ENCODE measurements at regions not wholly inside any gene's neighbourhood (a gene's known extent, or its start where the extent isn't known, plus 50 kb on each side); places are given as distances from the start of the nearest gene placed in this dataset.

DNA sequence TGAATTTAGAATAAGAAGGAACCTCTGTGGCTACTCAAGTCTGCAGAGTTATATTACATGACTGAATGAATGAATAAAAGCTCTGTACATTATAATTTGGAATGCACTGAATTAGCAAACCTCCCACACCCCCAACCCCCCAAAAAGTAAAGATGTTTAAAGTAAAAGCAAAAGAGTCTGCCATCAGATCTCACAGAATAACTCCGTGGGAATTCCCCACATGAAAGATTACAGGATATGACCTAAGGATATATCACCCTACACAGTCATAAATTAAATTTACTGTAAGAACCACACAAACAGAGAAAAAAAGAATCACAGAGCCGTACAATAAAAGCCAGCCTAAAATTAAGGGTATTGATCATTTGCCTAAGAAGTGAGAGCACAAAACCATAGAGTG, 587.3 kb downstream of the PTPRC start:
- intact Hi-C loops (cut with micrococcal nuclease; ENCODE audit: unreplicated experiment) = no loop called here
- ChIA-PET POLR2A (no interaction called here), CTCF (no interaction called here)
- ATAC-seq (peak; percentile 82), DNase-seq (ENCODE audit: low read depth, low spot score) (no peak)
- H3K4me1 ChIP-seq (ENCODE audit: control insufficient read depth, insufficient read depth, low read length) = no peaks in the 10 kb centered on the region
- no peak overlapping the region for H3K27ac ChIP-seq (ENCODE audit: low read length)
- no peak for TF ChIP-seq TCF7L2 (IDR thresholded peaks at IDR 0.05; ENCODE audit: low read depth, low read length)
- TF ChIP-seq CTCF (IDR thresholded peaks at IDR 0.05) = no peak
- no peak for TF ChIP-seq POLR2AphosphoS5 (IDR thresholded peaks at IDR 0.05; ENCODE audit: low read depth, low read length)
- no peak for TF ChIP-seq SIN3A (IDR thresholded peaks at IDR 0.05; ENCODE audit: borderline replicate concordance, insufficient read depth, low read depth, low read length)
- TF ChIP-seq, protein P1, sequence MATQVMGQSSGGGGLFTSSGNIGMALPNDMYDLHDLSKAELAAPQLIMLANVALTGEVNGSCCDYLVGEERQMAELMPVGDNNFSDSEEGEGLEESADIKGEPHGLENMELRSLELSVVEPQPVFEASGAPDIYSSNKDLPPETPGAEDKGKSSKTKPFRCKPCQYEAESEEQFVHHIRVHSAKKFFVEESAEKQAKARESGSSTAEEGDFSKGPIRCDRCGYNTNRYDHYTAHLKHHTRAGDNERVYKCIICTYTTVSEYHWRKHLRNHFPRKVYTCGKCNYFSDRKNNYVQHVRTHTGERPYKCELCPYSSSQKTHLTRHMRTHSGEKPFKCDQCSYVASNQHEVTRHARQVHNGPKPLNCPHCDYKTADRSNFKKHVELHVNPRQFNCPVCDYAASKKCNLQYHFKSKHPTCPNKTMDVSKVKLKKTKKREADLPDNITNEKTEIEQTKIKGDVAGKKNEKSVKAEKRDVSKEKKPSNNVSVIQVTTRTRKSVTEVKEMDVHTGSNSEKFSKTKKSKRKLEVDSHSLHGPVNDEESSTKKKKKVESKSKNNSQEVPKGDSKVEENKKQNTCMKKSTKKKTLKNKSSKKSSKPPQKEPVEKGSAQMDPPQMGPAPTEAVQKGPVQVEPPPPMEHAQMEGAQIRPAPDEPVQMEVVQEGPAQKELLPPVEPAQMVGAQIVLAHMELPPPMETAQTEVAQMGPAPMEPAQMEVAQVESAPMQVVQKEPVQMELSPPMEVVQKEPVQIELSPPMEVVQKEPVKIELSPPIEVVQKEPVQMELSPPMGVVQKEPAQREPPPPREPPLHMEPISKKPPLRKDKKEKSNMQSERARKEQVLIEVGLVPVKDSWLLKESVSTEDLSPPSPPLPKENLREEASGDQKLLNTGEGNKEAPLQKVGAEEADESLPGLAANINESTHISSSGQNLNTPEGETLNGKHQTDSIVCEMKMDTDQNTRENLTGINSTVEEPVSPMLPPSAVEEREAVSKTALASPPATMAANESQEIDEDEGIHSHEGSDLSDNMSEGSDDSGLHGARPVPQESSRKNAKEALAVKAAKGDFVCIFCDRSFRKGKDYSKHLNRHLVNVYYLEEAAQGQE (IDR thresholded peaks at IDR 0.05; ENCODE audit: insufficient read depth in 1 of 2, low read depth in 2 of 2, low read length in 1 of 2) = no peak
- in situ Hi-C loops (cut with HindIII; ENCODE audit: low pct_unique_long_range_greater_than_20kb, low sequenced_read_pairs) = no loop called here
- no peaks in the 10 kb centered on the region for H3K27me3 ChIP-seq (ENCODE audit: control insufficient read depth, insufficient read depth, low read length)
- no peaks in the 10 kb centered on the region for H3K36me3 ChIP-seq (ENCODE audit: control insufficient read depth, insufficient read depth, low read length)
- no peak overlapping the region for H3K4me3 ChIP-seq (ENCODE audit: low read depth in 2 of 2, low read length in 2 of 2)
- H3K9me3 ChIP-seq (ENCODE audit: control insufficient read depth, insufficient read depth, low read depth, low read length) = no peaks in the 10 kb centered on the region
- no TSS peak for BruUV-seq (replicated peaks)

DNA sequence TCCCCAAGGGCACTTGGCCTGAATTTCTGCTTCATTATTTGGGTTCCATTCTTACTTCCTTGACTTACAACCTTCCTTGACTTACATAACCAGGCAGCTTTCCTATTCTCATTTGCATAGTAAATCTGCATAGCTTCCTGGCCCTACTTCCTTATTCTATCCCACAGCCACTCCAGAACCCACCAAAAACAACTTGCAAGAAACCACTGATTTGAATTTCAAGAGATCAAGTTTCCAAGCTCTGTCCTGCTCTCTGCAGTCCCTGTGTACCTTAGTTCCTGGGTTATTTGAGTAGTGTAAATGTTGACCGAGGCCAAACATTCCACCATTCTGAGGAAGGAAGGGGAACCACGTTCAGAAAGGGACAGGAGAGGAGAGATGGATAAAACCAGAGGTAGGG, 603.3 kb downstream of the PTPRC start:
- BruUV-seq (replicated peaks) = no TSS peak
- Histone ChIP-seq H3K36me3 (ENCODE audit: control insufficient read depth, insufficient read depth, low read length) (no peaks in the 10 kb centered on the region), H3K9me3 (ENCODE audit: control insufficient read depth, insufficient read depth, low read depth, low read length) (no peaks in the 10 kb centered on the region), H3K27me3 (ENCODE audit: control insufficient read depth, insufficient read depth, low read length) (no peaks in the 10 kb centered on the region), H3K27ac (ENCODE audit: low read length) (no peak overlapping the region), H3K4me3 (ENCODE audit: low read depth in 2 of 2, low read length in 2 of 2) (no peak overlapping the region), H3K4me1 (ENCODE audit: control insufficient read depth, insufficient read depth, low read length) (no peaks in the 10 kb centered on the region)
- in situ Hi-C loops (cut with HindIII; ENCODE audit: low pct_unique_long_range_greater_than_20kb, low sequenced_read_pairs) = no loop called here
- CTCF ChIA-PET = no interaction called here
- intact Hi-C loops (cut with micrococcal nuclease; ENCODE audit: unreplicated experiment) = no loop called here
- TF ChIP-seq SIN3A (IDR thresholded peaks at IDR 0.05; ENCODE audit: borderline replicate concordance, insufficient read depth, low read depth, low read length) (no peak), CTCF (IDR thresholded peaks at IDR 0.05) (no peak)
- POLR2A ChIA-PET = no interaction called here
- DNase-seq (ENCODE audit: low read depth, low spot score) = no peak
- no peak for ATAC-seq

GRCh38 chr1:199242601-199243000, 603.8 kb downstream of the PTPRC start:
- H3K27ac ChIP-seq (ENCODE audit: low read length) = no peak overlapping the region
- H3K4me1 ChIP-seq (ENCODE audit: control insufficient read depth, insufficient read depth, low read length) = no peaks in the 10 kb centered on the region
- no TSS peak for BruUV-seq (replicated peaks)
- no peaks in the 10 kb centered on the region for H3K36me3 ChIP-seq (ENCODE audit: control insufficient read depth, insufficient read depth, low read length)
- ChIA-PET POLR2A (no interaction called here), CTCF (no interaction called here)
- no peaks in the 10 kb centered on the region for H3K27me3 ChIP-seq (ENCODE audit: control insufficient read depth, insufficient read depth, low read length)
- ATAC-seq = no peak
- TF ChIP-seq SIN3A (IDR thresholded peaks at IDR 0.05; ENCODE audit: borderline replicate concordance, insufficient read depth, low read depth, low read length) = no peak
- TF ChIP-seq CTCF (IDR thresholded peaks at IDR 0.05) = no peak
- TF ChIP-seq TCF7L2 (IDR thresholded peaks at IDR 0.05; ENCODE audit: low read depth, low read length) = no peak
- TF ChIP-seq, protein P1 (IDR thresholded peaks at IDR 0.05; ENCODE audit: insufficient read depth in 1 of 2, low read depth in 2 of 2, low read length in 1 of 2) = no peak
- no peak for TF ChIP-seq POLR2AphosphoS5 (IDR thresholded peaks at IDR 0.05; ENCODE audit: low read depth, low read length)
- no peak overlapping the region for H3K4me3 ChIP-seq (ENCODE audit: low read depth in 2 of 2, low read length in 2 of 2)
- in situ Hi-C loops (cut with HindIII; ENCODE audit: low pct_unique_long_range_greater_than_20kb, low sequenced_read_pairs) (no loop called here), intact Hi-C loops (cut with micrococcal nuclease; ENCODE audit: unreplicated experiment) (no loop called here)
- DNase-seq (ENCODE audit: low read depth, low spot score) = no peak
- H3K9me3 ChIP-seq (ENCODE audit: control insufficient read depth, insufficient read depth, low read depth, low read length) = no peaks in the 10 kb centered on the region
